ENCODE measurements at regions not wholly inside any gene's neighbourhood (a gene's known extent, or its start where the extent isn't known, plus 50 kb on each side); places are given as distances from the start of the nearest gene placed in this dataset.

GRCh38 chr3:13260259-13261103 is 159.6 kb downstream of the NUP210 start:
- no peak for TF ChIP-seq EZH2phosphoT487 (IDR thresholded peaks at IDR 0.05; ENCODE audit: borderline replicate concordance, low read depth, low read length)
- peak; percentile 73 for TF ChIP-seq CTCF (conservative IDR thresholded peaks at IDR 0.05; ENCODE audit: low read length)

Data from OCI-LY7 (cell line).